ENCODE measurements at regions not wholly inside any gene's neighbourhood (a gene's known extent, or its start where the extent isn't known, plus 50 kb on each side); places are given as distances from the start of the nearest gene placed in this dataset.
"Not testable (repeated sequence)": the region's sequence is repeated elsewhere in the genome, so short reads cannot be mapped to it uniquely, and the experiment has no call there.

DNA sequence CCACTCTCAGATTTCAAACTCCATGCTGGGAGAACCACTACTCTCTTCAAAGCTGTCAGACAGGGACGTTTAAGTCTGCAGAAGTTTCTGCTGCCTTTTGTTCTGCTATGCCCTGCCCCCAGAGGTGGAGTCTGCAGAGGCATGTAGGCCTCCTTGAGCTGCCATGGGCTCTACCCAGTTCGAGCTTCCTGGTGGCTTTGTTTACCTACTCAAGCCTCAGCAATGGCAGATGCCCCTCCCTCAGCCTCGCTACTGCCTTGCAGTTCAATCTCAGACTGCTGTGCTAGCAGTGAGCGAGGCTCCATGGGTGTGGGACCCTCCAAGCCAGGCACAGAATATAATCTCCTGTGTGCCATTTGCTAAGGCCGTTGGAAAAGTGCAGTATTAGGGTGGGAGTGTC is 51.4 kb upstream of the FAM13C start:
- not testable (repeated sequence) for TF ChIP-seq MYC (IDR thresholded peaks at IDR 0.05; ENCODE audit: low read depth, low read length); POLR2A (IDR thresholded peaks at IDR 0.05; ENCODE audit: extremely low read depth, insufficient read length)
- TF ChIP-seq, protein P1, sequence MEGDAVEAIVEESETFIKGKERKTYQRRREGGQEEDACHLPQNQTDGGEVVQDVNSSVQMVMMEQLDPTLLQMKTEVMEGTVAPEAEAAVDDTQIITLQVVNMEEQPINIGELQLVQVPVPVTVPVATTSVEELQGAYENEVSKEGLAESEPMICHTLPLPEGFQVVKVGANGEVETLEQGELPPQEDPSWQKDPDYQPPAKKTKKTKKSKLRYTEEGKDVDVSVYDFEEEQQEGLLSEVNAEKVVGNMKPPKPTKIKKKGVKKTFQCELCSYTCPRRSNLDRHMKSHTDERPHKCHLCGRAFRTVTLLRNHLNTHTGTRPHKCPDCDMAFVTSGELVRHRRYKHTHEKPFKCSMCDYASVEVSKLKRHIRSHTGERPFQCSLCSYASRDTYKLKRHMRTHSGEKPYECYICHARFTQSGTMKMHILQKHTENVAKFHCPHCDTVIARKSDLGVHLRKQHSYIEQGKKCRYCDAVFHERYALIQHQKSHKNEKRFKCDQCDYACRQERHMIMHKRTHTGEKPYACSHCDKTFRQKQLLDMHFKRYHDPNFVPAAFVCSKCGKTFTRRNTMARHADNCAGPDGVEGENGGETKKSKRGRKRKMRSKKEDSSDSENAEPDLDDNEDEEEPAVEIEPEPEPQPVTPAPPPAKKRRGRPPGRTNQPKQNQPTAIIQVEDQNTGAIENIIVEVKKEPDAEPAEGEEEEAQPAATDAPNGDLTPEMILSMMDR (IDR thresholded peaks at IDR 0.05; ENCODE audit: low read depth, low read length) = not testable (repeated sequence)
- TF ChIP-seq, protein P2, sequence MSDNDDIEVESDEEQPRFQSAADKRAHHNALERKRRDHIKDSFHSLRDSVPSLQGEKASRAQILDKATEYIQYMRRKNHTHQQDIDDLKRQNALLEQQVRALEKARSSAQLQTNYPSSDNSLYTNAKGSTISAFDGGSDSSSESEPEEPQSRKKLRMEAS (IDR thresholded peaks at IDR 0.05; ENCODE audit: low read depth, low read length) = not testable (repeated sequence)

Measured in NB4 (cell line).